ENCODE measurements at regions not wholly inside any gene's neighbourhood (a gene's known extent, or its start where the extent isn't known, plus 50 kb on each side); places are given as distances from the start of the nearest gene placed in this dataset.

GRCh38 chr14:103186909-103187586 lies 63.8 kb downstream of the TNFAIP2 start:
- Histone ChIP-seq H3K9me2 (replicated peaks; ENCODE audit: low read depth, low read length) (no peaks in the 10 kb centered on the region), H3K4me2 (ENCODE audit: low read depth, low read length, poor library complexity, severe bottlenecking) (no peak overlapping the region), H3K36me3 (ENCODE audit: insufficient read depth, low read length) (no peaks in the 10 kb centered on the region), H3K79me2 (ENCODE audit: insufficient read depth, low read length) (no peaks in the 10 kb centered on the region), H3K9ac (ENCODE audit: low read depth, low read length, poor library complexity, severe bottlenecking) (no peak overlapping the region), H3K27me3 (ENCODE audit: insufficient read depth, low read length, poor library complexity, severe bottlenecking) (no peaks in the 10 kb centered on the region), H2AFZ (ENCODE audit: low read length) (no peak overlapping the region), H3F3A (ENCODE audit: low read depth) (no peaks in the 10 kb centered on the region), H4K20me1 (ENCODE audit: insufficient read depth, low read length, poor library complexity, severe bottlenecking) (no peaks in the 10 kb centered on the region), H3K4me1 (ENCODE audit: insufficient read depth, low read length, poor library complexity, severe bottlenecking) (no peaks in the 10 kb centered on the region), H3K4me3 (ENCODE audit: low read length, poor library complexity, severe bottlenecking) (no peak overlapping the region), H3K9me3 (ENCODE audit: insufficient read depth, low read depth, low read length) (no peaks in the 10 kb centered on the region)
- TF ChIP-seq EZH2phosphoT487 (IDR thresholded peaks at IDR 0.05; ENCODE audit: borderline replicate concordance) (no peak), CTCF (conservative IDR thresholded peaks at IDR 0.05; ENCODE audit: low read length) (no peak)

GRCh38 chr14:103187911-103188310 lies 64.7 kb downstream of the TNFAIP2 start:
- H3K27me3 ChIP-seq (ENCODE audit: insufficient read depth, low read length, poor library complexity, severe bottlenecking): no peaks in the 10 kb centered on the region
- no peaks in the 10 kb centered on the region for H3K36me3 ChIP-seq (ENCODE audit: insufficient read depth, low read length)
- H3K4me1 ChIP-seq (ENCODE audit: insufficient read depth, low read length, poor library complexity, severe bottlenecking): no peaks in the 10 kb centered on the region
- H3K79me2 ChIP-seq (ENCODE audit: insufficient read depth, low read length): no peaks in the 10 kb centered on the region
- no peak overlapping the region for H3K4me2 ChIP-seq (ENCODE audit: low read depth, low read length, poor library complexity, severe bottlenecking)
- no peak overlapping the region for H2AFZ ChIP-seq (ENCODE audit: low read length)
- no peaks in the 10 kb centered on the region for H3F3A ChIP-seq (ENCODE audit: low read depth)
- no peaks in the 10 kb centered on the region for H3K9me3 ChIP-seq (ENCODE audit: insufficient read depth, low read depth, low read length)
- H3K9ac ChIP-seq (ENCODE audit: low read depth, low read length, poor library complexity, severe bottlenecking): no peak overlapping the region
- no peaks in the 10 kb centered on the region for H4K20me1 ChIP-seq (ENCODE audit: insufficient read depth, low read length, poor library complexity, severe bottlenecking)
- TF ChIP-seq CTCF (conservative IDR thresholded peaks at IDR 0.05; ENCODE audit: low read length) (no peak), EZH2phosphoT487 (IDR thresholded peaks at IDR 0.05; ENCODE audit: borderline replicate concordance) (no peak)
- H3K9me2 ChIP-seq (replicated peaks; ENCODE audit: low read depth, low read length): no peaks in the 10 kb centered on the region
- H3K4me3 ChIP-seq (ENCODE audit: low read length, poor library complexity, severe bottlenecking): no peak overlapping the region

GRCh38 chr14:103188810-103189480 lies 65.7 kb downstream of the TNFAIP2 start:
- Histone ChIP-seq H3K27me3 (ENCODE audit: insufficient read depth, low read length, poor library complexity, severe bottlenecking) (no peaks in the 10 kb centered on the region), H3F3A (ENCODE audit: low read depth) (no peaks in the 10 kb centered on the region), H3K9me3 (ENCODE audit: insufficient read depth, low read depth, low read length) (no peaks in the 10 kb centered on the region), H3K4me2 (ENCODE audit: low read depth, low read length, poor library complexity, severe bottlenecking) (no peak overlapping the region), H3K9ac (ENCODE audit: low read depth, low read length, poor library complexity, severe bottlenecking) (no peak overlapping the region), H4K20me1 (ENCODE audit: insufficient read depth, low read length, poor library complexity, severe bottlenecking) (no peaks in the 10 kb centered on the region), H3K36me3 (ENCODE audit: insufficient read depth, low read length) (no peaks in the 10 kb centered on the region), H3K79me2 (ENCODE audit: insufficient read depth, low read length) (no peaks in the 10 kb centered on the region), H3K9me2 (replicated peaks; ENCODE audit: low read depth, low read length) (no peaks in the 10 kb centered on the region), H2AFZ (ENCODE audit: low read length) (no peak overlapping the region), H3K4me1 (ENCODE audit: insufficient read depth, low read length, poor library complexity, severe bottlenecking) (no peaks in the 10 kb centered on the region), H3K4me3 (ENCODE audit: low read length, poor library complexity, severe bottlenecking) (no peak overlapping the region)
- TF ChIP-seq CTCF (conservative IDR thresholded peaks at IDR 0.05; ENCODE audit: low read length) (no peak), EZH2phosphoT487 (IDR thresholded peaks at IDR 0.05; ENCODE audit: borderline replicate concordance) (no peak)
